ENCODE measurements at regions not wholly inside any gene's neighbourhood (a gene's known extent, or its start where the extent isn't known, plus 50 kb on each side); places are given as distances from the start of the nearest gene placed in this dataset.

GRCh38 chr15:96462768-96463750, 132.6 kb downstream of the NR2F2 start:
- TF ChIP-seq, protein P1, sequence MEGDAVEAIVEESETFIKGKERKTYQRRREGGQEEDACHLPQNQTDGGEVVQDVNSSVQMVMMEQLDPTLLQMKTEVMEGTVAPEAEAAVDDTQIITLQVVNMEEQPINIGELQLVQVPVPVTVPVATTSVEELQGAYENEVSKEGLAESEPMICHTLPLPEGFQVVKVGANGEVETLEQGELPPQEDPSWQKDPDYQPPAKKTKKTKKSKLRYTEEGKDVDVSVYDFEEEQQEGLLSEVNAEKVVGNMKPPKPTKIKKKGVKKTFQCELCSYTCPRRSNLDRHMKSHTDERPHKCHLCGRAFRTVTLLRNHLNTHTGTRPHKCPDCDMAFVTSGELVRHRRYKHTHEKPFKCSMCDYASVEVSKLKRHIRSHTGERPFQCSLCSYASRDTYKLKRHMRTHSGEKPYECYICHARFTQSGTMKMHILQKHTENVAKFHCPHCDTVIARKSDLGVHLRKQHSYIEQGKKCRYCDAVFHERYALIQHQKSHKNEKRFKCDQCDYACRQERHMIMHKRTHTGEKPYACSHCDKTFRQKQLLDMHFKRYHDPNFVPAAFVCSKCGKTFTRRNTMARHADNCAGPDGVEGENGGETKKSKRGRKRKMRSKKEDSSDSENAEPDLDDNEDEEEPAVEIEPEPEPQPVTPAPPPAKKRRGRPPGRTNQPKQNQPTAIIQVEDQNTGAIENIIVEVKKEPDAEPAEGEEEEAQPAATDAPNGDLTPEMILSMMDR (IDR thresholded peaks at IDR 0.05): peak in 3 of 12 donors; percentile 22 to 27 (median 22)
- no peak for TF ChIP-seq POLR2A (IDR thresholded peaks at IDR 0.05)

All from heart left ventricle (tissue), 13 donors.